SK-N-SH treated with all-trans-retinoic acid at 6 μM for 48 hours (cell line): ENCODE measurements at regions not wholly inside any gene's neighbourhood (a gene's known extent, or its start where the extent isn't known, plus 50 kb on each side); places are given as distances from the start of the nearest gene placed in this dataset.
"Not testable (repeated sequence)": the region's sequence is repeated elsewhere in the genome, so short reads cannot be mapped to it uniquely, and the experiment has no call there.

ENCODE experiments used
- ATAC-seq: fragments of 200-7000 bp; cut with Tn5 transposase; 3 replicates; pipeline ENCODE4 v1.9.1; 2020; ENCODE audit warnings: mild to moderate bottlenecking, moderate library complexity
- ARNTL ChIP-seq: fragments of 450-650 bp; formaldehyde crosslinking; IDR thresholded peaks from 2 replicates; pipeline ENCODE4 v1.5.0; 2020; ENCODE audit warnings: low read depth, mild to moderate bottlenecking, moderate library complexity, borderline replicate concordance
- BACH2 ChIP-seq: fragments of 250-450 bp; sonication (Bioruptor Pico); IDR thresholded peaks from 2 replicates; pipeline ENCODE4 v1.9.0; 2021; ENCODE audit warnings: mild to moderate bottlenecking, borderline replicate concordance
- ESRRG ChIP-seq: fragments of 250-450 bp; sonication (Bioruptor Pico); IDR thresholded peaks from 2 replicates; pipeline ENCODE4 v1.6.1; 2021; ENCODE audit warnings: mild to moderate bottlenecking
- GLIS3 ChIP-seq: fragments of 250-450 bp; sonication (Bioruptor Pico); IDR thresholded peaks from 2 replicates; pipeline ENCODE4 v1.5.0; 2020; ENCODE audit warnings: mild to moderate bottlenecking, moderate library complexity
- ISL1 ChIP-seq: fragments of 250-450 bp; sonication (Bioruptor Pico); IDR thresholded peaks from 2 replicates; pipeline ENCODE4 v2.1.2; 2022; ENCODE audit warnings: mild to moderate bottlenecking, moderate library complexity
- OSR1 ChIP-seq: fragments of 250-450 bp; sonication (Bioruptor Pico); IDR thresholded peaks from 2 replicates; pipeline ENCODE4 v1.8.0; 2022; ENCODE audit warnings: moderate library complexity, mild to moderate bottlenecking, inconsistent platforms
- PPARA ChIP-seq: fragments of 250-450 bp; sonication (Bioruptor Pico); IDR thresholded peaks from 2 replicates; pipeline ENCODE4 v1.5.0; 2020; ENCODE audit warnings: mild to moderate bottlenecking, borderline replicate concordance
- RARB ChIP-seq: fragments of 250-450 bp; sonication (Bioruptor Pico); IDR thresholded peaks from 2 replicates; pipeline ENCODE4 v1.8.0; 2021; ENCODE audit warnings: mild to moderate bottlenecking, moderate library complexity
- SNAI2 ChIP-seq: fragments of 250-450 bp; sonication (Bioruptor Pico); IDR thresholded peaks from 2 replicates; pipeline ENCODE4 v1.5.0; 2020; ENCODE audit warnings: mild to moderate bottlenecking, moderate library complexity
- TCF4 ChIP-seq: fragments of 250-450 bp; sonication (Bioruptor Pico); IDR thresholded peaks from 2 replicates; pipeline ENCODE4 v1.8.0; 2021; ENCODE audit warnings: mild to moderate bottlenecking, moderate library complexity, borderline replicate concordance
- TOX ChIP-seq: fragments of 250-450 bp; sonication (Bioruptor Pico); IDR thresholded peaks from 2 replicates; pipeline ENCODE4 v1.8.0; 2021; ENCODE audit warnings: mild to moderate bottlenecking, moderate library complexity, borderline replicate concordance
- ZC3H10 ChIP-seq: fragments of 250-450 bp; sonication (Bioruptor Pico); IDR thresholded peaks from 2 replicates; pipeline ENCODE4 v1.5.1; 2021; ENCODE audit warnings: mild to moderate bottlenecking, moderate library complexity
- ZFP30 ChIP-seq: fragments of 450-650 bp; formaldehyde crosslinking; IDR thresholded peaks from 2 replicates; pipeline ENCODE4 v1.5.0; 2022; ENCODE audit warnings: mild to moderate bottlenecking, moderate library complexity
- ZNF565 ChIP-seq: fragments of 450-650 bp; formaldehyde crosslinking; conservative IDR thresholded peaks from 2 replicates; pipeline ENCODE4 v1.5.0; 2020; ENCODE audit warnings: low read depth, mild to moderate bottlenecking, moderate library complexity
- ZNF70 ChIP-seq: fragments of 450-650 bp; formaldehyde crosslinking; IDR thresholded peaks from 2 replicates; pipeline ENCODE4 v1.5.0; 2020; ENCODE audit warnings: mild to moderate bottlenecking, moderate library complexity
- ZNF8 ChIP-seq: fragments of 450-650 bp; formaldehyde crosslinking; IDR thresholded peaks from 2 replicates; pipeline ENCODE4 v1.5.0; 2020; ENCODE audit warnings: mild to moderate bottlenecking, moderate library complexity
- TF ChIP-seq, protein P1 (sequence below): fragments of 250-450 bp; sonication (Bioruptor Pico); IDR thresholded peaks from 2 replicates; pipeline ENCODE4 v1.5.0; 2020; ENCODE audit warnings: mild to moderate bottlenecking, moderate library complexity
- TF ChIP-seq, protein P2 (sequence below): fragments of 250-450 bp; sonication (Bioruptor Pico); IDR thresholded peaks from 2 replicates; pipeline ENCODE4 v1.5.1; 2020; ENCODE audit warnings: low read depth, mild to moderate bottlenecking, moderate library complexity
- TF ChIP-seq, protein P3 (sequence below): fragments of 250-450 bp; sonication (Bioruptor Pico); IDR thresholded peaks from 2 replicates; pipeline ENCODE4 v1.5.1; 2021; ENCODE audit warnings: mild to moderate bottlenecking, moderate library complexity
- TF ChIP-seq, protein P4 (sequence below): fragments of 250-450 bp; sonication (Bioruptor Pico); IDR thresholded peaks from 2 replicates; pipeline ENCODE4 v1.8.0; 2021; ENCODE audit warnings: low read depth, mild to moderate bottlenecking, moderate library complexity, borderline replicate concordance

DNA sequence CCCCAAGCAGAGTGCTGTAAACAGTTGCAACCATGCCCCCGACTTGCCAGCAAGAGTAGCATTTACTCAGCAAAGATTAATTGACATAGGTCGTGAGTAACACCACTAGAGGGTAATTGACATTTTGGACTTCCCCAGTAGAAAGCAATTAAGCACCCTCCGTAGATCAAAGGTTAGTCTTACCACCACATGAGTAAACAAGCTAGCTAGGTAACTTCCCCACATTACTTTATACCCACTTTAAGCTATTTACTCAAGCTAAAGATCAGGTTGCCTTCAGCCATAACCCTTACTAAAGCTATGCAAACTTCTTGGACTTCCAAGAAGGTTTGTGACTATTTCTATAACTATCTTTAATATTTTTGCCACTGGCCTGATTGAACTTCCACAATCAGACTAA is 1072.7 kb downstream of the OTOL1 start:
- TF ChIP-seq ARNTL (CRISPR knock-in tag), result no peak
- no peak for TF ChIP-seq ISL1
- TF ChIP-seq PPARA (CRISPR knock-in tag), result no peak
- no peak for TF ChIP-seq TCF4 (CRISPR knock-in tag)
- no peak for TF ChIP-seq ZNF70 (CRISPR knock-in tag)
- no peak for TF ChIP-seq RARB (CRISPR knock-in tag)
- ATAC-seq, result no peak

DNA sequence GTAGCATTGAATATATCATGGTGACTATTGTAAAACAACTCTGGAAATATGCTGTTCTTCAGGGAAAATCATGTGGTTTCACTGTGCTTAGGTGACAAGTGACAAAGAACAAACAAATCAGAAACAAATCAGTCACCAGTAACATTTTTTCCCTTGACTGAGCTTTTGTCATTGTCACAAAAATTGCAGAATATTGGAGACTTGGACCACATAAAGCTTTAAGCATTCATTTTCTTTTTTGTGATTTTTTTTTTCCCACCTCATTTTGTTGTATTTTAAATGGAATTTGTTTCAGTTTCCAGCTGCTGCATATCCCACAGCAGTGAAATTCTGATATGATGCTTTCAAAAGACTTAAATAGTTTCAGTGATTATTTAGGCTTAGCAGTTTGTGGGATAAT is 1088.4 kb downstream of the OTOL1 start:
- no peak for ATAC-seq
- TF ChIP-seq TOX (CRISPR knock-in tag) (no peak), GLIS3 (no peak), PPARA (CRISPR knock-in tag) (no peak), ISL1 (no peak), ESRRG (no peak), ARNTL (CRISPR knock-in tag) (no peak), OSR1 (CRISPR knock-in tag) (no peak)
- TF ChIP-seq, protein P1, sequence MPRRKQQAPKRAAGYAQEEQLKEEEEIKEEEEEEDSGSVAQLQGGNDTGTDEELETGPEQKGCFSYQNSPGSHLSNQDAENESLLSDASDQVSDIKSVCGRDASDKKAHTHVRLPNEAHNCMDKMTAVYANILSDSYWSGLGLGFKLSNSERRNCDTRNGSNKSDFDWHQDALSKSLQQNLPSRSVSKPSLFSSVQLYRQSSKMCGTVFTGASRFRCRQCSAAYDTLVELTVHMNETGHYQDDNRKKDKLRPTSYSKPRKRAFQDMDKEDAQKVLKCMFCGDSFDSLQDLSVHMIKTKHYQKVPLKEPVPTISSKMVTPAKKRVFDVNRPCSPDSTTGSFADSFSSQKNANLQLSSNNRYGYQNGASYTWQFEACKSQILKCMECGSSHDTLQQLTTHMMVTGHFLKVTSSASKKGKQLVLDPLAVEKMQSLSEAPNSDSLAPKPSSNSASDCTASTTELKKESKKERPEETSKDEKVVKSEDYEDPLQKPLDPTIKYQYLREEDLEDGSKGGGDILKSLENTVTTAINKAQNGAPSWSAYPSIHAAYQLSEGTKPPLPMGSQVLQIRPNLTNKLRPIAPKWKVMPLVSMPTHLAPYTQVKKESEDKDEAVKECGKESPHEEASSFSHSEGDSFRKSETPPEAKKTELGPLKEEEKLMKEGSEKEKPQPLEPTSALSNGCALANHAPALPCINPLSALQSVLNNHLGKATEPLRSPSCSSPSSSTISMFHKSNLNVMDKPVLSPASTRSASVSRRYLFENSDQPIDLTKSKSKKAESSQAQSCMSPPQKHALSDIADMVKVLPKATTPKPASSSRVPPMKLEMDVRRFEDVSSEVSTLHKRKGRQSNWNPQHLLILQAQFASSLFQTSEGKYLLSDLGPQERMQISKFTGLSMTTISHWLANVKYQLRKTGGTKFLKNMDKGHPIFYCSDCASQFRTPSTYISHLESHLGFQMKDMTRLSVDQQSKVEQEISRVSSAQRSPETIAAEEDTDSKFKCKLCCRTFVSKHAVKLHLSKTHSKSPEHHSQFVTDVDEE (CRISPR knock-in tag), result no peak
- TF ChIP-seq, all 23 proteins: peak for 0

DNA sequence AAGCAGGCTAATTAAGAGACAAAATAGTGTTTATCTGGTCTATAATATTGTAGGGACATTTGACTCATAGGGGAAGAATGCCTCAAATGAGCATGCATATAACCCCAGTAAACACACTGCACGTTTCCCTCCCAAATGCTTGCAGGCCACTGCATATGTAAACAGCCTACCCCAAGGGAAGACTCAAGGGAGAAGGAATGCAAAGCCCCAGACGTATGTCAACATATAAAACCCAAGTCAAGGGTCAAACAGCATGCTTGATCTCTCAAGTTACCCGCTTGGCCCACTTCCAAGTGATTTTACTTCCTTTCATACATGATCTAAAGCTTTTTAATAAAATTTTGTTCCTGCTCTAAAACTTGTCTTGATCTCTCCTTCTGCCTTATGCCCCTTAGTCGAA is 1090.0 kb downstream of the OTOL1 start:
- TF ChIP-seq SNAI2 (CRISPR knock-in tag), result no peak
- TF ChIP-seq, protein P2, sequence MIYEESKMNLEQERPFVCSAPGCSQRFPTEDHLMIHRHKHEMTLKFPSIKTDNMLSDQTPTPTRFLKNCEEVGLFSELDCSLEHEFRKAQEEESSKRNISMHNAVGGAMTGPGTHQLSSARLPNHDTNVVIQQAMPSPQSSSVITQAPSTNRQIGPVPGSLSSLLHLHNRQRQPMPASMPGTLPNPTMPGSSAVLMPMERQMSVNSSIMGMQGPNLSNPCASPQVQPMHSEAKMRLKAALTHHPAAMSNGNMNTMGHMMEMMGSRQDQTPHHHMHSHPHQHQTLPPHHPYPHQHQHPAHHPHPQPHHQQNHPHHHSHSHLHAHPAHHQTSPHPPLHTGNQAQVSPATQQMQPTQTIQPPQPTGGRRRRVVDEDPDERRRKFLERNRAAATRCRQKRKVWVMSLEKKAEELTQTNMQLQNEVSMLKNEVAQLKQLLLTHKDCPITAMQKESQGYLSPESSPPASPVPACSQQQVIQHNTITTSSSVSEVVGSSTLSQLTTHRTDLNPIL (CRISPR knock-in tag), result no peak
- no peak for ATAC-seq

DNA sequence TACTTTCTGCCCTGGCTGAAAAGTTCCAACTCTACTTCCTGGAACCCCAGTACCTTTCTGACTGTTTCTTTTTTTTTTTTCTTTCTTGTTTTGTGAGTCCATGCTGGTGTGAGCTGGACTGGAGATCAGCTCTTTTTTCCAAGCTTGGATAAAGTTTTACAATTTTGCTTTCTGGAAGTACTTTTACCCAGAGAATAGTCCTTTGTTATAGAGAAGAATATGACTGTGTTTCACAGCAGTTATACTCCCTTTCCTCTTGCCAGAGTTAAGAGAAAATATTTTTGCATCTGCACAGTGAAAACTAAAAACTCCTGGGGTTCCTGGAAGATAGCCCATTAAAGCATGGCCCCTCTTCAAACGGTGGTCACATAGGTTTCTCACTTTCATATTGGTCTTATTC is 1100.6 kb downstream of the OTOL1 start:
- TF ChIP-seq PPARA (CRISPR knock-in tag) (no peak), ZC3H10 (no peak), GLIS3 (no peak), BACH2 (CRISPR knock-in tag) (no peak), ZNF70 (CRISPR knock-in tag) (no peak), RARB (CRISPR knock-in tag) (no peak), OSR1 (CRISPR knock-in tag) (no peak), ZFP30 (CRISPR knock-in tag) (no peak), ZNF565 (CRISPR knock-in tag) (no peak), ESRRG (no peak), TCF4 (CRISPR knock-in tag) (no peak), ISL1 (no peak), ZNF8 (CRISPR knock-in tag) (no peak)
- TF ChIP-seq, protein P3, sequence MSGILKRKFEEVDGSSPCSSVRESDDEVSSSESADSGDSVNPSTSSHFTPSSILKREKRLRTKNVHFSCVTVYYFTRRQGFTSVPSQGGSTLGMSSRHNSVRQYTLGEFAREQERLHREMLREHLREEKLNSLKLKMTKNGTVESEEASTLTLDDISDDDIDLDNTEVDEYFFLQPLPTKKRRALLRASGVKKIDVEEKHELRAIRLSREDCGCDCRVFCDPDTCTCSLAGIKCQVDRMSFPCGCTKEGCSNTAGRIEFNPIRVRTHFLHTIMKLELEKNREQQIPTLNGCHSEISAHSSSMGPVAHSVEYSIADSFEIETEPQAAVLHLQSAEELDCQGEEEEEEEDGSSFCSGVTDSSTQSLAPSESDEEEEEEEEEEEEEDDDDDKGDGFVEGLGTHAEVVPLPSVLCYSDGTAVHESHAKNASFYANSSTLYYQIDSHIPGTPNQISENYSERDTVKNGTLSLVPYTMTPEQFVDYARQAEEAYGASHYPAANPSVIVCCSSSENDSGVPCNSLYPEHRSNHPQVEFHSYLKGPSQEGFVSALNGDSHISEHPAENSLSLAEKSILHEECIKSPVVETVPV (CRISPR knock-in tag), result no peak
- TF ChIP-seq, protein P1 (CRISPR knock-in tag), result no peak
- TF ChIP-seq, protein P4, sequence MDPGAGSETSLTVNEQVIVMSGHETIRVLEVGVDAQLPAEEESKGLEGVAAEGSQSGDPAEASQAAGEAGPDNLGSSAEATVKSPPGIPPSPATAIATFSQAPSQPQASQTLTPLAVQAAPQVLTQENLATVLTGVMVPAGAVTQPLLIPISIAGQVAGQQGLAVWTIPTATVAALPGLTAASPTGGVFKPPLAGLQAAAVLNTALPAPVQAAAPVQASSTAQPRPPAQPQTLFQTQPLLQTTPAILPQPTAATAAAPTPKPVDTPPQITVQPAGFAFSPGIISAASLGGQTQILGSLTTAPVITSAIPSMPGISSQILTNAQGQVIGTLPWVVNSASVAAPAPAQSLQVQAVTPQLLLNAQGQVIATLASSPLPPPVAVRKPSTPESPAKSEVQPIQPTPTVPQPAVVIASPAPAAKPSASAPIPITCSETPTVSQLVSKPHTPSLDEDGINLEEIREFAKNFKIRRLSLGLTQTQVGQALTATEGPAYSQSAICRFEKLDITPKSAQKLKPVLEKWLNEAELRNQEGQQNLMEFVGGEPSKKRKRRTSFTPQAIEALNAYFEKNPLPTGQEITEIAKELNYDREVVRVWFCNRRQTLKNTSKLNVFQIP (CRISPR knock-in tag), result no peak
- TF ChIP-seq, all 23 proteins: peak for 0
- no peak for ATAC-seq

DNA sequence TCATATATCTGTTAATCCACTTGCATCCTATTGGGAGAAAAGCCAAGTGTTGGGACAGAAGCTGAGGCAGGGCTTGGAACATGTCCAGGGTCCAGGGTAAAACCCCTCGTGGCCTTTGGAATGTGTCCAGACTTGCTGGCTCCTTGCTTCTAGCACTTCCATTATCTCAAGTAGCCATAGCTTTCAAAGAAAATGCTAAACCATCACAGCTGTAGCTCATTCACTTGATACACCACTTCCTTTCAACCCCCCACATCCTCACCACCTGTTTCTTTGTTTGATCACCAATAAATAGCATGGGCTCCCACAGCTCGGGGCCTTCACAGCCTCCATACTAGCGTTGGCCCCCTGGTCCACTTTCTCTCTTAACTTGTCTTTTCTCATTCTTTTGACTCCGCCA is 1101.9 kb downstream of the OTOL1 start:
- ATAC-seq, result not testable (repeated sequence)

DNA sequence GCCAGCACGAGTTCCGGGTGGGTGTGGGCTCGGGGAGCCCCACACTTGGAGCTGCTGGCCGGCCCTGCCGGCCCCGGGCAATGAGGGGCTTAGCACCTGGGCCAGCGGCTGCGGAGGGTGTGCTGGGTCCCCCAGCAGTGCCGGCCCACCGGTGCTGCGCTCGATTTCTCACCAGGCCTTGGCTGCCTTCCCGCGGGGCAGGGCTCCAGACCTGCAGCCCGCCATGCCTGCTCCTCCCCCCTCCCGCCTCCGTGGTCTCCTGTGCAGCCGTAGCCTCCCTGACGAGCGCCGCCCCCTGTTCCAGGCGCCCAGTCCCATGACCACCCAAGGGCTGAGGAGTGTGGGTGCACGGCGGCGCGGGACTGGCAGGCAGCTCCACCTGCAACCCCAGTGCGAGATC is 1103.1 kb downstream of the OTOL1 start:
- ATAC-seq, result not testable (repeated sequence)
